GM21825 (cell line): ENCODE measurements at regions not wholly inside any gene's neighbourhood (a gene's known extent, or its start where the extent isn't known, plus 50 kb on each side); places are given as distances from the start of the nearest gene placed in this dataset.

Experiments
- ATAC-seq: cut with Tn5 transposase; IDR thresholded peaks from one replicate; pipeline ENCODE4 v1.9.1; 2021; ENCODE audit warnings: mild to moderate bottlenecking, moderate library complexity; ENCODE audit not compliant: unreplicated experiment

GRCh38 chr4:164373021-164373420, 380.9 kb upstream of the SMIM31 start:
- no peak for ATAC-seq

- ATAC-seq, result no peak
Observed at GRCh38 chr4:164377277-164377676, 376.7 kb upstream of the SMIM31 start.

- no peak for ATAC-seq
Observed at GRCh38 chr4:164378361-164378760, 375.6 kb upstream of the SMIM31 start.

- no peak for ATAC-seq
Observed at GRCh38 chr4:164379694-164380093, 374.2 kb upstream of the SMIM31 start.

- ATAC-seq, result no peak
Observed at GRCh38 chr4:164381859-164382258, 372.1 kb upstream of the SMIM31 start.

GRCh38 chr4:164383058-164383357, 370.9 kb upstream of the SMIM31 start:
- ATAC-seq, result no peak

- ATAC-seq, result no peak
Observed at GRCh38 chr4:164383358-164384220, 370.3 kb upstream of the SMIM31 start.

GRCh38 chr4:164384416-164384815, 369.5 kb upstream of the SMIM31 start:
- no peak for ATAC-seq

GRCh38 chr4:164396439-164396838, 357.5 kb upstream of the SMIM31 start:
- no peak for ATAC-seq

- no peak for ATAC-seq
Observed at GRCh38 chr4:164402554-164402953, 351.4 kb upstream of the SMIM31 start.

- no peak for ATAC-seq
Observed at GRCh38 chr4:164405774-164406173, 348.2 kb upstream of the SMIM31 start.

- ATAC-seq, result no peak
Observed at GRCh38 chr4:164408831-164409230, 345.1 kb upstream of the SMIM31 start.

GRCh38 chr4:164410401-164410800, 343.5 kb upstream of the SMIM31 start:
- ATAC-seq, result no peak

GRCh38 chr4:164412246-164412645, 341.7 kb upstream of the SMIM31 start:
- ATAC-seq, result no peak

- no peak for ATAC-seq
Observed at GRCh38 chr4:164413743-164414142, 340.2 kb upstream of the SMIM31 start.

- no peak for ATAC-seq
Observed at GRCh38 chr4:164423819-164424218, 330.1 kb upstream of the SMIM31 start.

- ATAC-seq, result no peak
Observed at GRCh38 chr4:164424846-164425245, 329.1 kb upstream of the SMIM31 start.

GRCh38 chr4:164428561-164428960, 325.4 kb upstream of the SMIM31 start:
- no peak for ATAC-seq

- no peak for ATAC-seq
Observed at GRCh38 chr4:164438321-164438720, 315.6 kb upstream of the SMIM31 start.

GRCh38 chr4:164439037-164439436, 314.9 kb upstream of the SMIM31 start:
- no peak for ATAC-seq

GRCh38 chr4:164440199-164440598, 313.7 kb upstream of the SMIM31 start:
- ATAC-seq, result no peak

- no peak for ATAC-seq
Observed at GRCh38 chr4:164441109-164441508, 312.8 kb upstream of the SMIM31 start.

GRCh38 chr4:164442180-164442579, 311.8 kb upstream of the SMIM31 start:
- ATAC-seq, result no peak
